ENCODE measurements at regions not wholly inside any gene's neighbourhood (a gene's known extent, or its start where the extent isn't known, plus 50 kb on each side); places are given as distances from the start of the nearest gene placed in this dataset.

DNA sequence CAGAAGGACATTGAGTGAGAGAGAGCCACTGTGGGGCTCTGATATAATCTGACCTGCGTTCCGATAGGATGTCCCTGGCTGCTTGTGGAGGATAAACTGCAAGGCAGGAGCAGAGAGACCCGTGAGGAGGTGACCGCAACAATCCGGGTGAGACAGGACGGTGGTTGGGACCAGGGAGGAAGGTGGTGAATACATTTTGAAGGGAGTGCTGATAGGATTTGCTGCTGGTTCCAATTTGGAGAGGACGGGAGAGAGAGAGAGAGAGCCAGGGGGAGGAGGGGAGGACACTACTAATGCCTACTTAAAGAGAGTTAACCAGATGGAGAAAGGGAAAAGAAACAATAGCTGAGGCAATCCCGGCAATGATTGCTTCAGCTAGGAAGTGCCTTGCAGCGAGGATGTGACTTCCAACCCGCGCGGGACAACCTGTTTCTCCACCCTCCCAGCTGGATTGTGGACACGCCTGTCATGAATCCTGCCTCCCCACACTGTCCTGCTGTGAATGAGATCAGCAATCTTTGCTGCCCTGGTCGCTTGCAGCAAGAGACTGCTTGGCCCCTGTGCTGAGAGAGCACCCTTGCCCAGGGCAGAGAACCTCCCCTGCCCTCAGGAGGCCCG, 199.0 kb upstream of the KCNG1 start:
- no peak overlapping the region for H3K4me3 ChIP-seq (ENCODE audit: low read depth, low read length)
- in situ Hi-C loops (cut with HindIII; ENCODE audit: low sequenced_read_pairs): no loop called here
- DNase-seq (ENCODE audit: low read depth): no peak
- TF ChIP-seq, protein P1, sequence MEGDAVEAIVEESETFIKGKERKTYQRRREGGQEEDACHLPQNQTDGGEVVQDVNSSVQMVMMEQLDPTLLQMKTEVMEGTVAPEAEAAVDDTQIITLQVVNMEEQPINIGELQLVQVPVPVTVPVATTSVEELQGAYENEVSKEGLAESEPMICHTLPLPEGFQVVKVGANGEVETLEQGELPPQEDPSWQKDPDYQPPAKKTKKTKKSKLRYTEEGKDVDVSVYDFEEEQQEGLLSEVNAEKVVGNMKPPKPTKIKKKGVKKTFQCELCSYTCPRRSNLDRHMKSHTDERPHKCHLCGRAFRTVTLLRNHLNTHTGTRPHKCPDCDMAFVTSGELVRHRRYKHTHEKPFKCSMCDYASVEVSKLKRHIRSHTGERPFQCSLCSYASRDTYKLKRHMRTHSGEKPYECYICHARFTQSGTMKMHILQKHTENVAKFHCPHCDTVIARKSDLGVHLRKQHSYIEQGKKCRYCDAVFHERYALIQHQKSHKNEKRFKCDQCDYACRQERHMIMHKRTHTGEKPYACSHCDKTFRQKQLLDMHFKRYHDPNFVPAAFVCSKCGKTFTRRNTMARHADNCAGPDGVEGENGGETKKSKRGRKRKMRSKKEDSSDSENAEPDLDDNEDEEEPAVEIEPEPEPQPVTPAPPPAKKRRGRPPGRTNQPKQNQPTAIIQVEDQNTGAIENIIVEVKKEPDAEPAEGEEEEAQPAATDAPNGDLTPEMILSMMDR (IDR thresholded peaks at IDR 0.05; ENCODE audit: low read depth, low read length, missing control alignments): no peak

DNA sequence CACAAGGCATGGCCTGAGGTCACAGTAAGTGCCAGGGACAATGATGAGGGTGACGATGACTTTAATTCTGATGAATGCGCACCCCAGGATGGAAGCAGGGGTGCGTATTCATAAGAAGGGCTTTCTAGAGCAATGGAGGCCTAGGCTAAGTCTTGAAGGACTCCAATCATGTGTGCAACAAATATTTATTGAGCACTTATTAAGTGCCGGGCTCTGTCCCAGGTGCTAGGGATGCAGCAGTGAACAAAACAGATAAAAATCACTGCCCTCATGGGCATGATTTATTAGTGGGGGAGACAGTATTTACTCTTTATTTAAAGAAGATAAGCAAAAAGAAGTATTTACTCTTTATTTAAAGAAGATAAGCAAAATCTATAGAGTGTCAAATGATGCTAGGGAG, 198.2 kb upstream of the KCNG1 start:
- in situ Hi-C loops (cut with HindIII; ENCODE audit: low sequenced_read_pairs): no loop called here
- DNase-seq (ENCODE audit: low read depth): no peak
- H3K4me3 ChIP-seq (ENCODE audit: low read depth, low read length): no peak overlapping the region
- TF ChIP-seq, protein P1 (IDR thresholded peaks at IDR 0.05; ENCODE audit: low read depth, low read length, missing control alignments): no peak

DNA sequence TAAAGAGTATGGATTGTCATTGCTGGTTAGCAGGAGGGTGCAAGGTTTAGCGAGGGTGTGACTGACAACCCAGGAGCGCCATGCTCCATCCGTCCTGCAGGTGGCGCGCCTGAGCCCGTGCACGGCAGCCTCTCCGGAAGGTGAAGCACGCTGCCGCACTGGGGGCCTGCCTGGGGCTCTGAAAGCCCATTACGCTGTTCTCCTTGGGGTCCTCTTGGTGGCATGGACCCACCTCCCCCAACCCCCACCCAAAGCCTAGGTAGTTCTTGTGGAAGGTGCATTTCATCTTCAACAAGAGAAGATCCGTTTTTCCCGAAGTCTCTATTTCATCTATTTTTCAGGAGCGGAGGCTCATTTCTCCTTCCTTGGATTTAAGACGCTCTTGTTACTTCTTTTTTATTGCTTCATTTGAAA, 197.4 kb upstream of the KCNG1 start:
- TF ChIP-seq, protein P1 (IDR thresholded peaks at IDR 0.05; ENCODE audit: low read depth, low read length, missing control alignments): peak; percentile 81
- no peak overlapping the region for H3K4me3 ChIP-seq (ENCODE audit: low read depth, low read length)
- no peak for DNase-seq (ENCODE audit: low read depth)
- in situ Hi-C loops (cut with HindIII; ENCODE audit: low sequenced_read_pairs): no loop called here

DNA sequence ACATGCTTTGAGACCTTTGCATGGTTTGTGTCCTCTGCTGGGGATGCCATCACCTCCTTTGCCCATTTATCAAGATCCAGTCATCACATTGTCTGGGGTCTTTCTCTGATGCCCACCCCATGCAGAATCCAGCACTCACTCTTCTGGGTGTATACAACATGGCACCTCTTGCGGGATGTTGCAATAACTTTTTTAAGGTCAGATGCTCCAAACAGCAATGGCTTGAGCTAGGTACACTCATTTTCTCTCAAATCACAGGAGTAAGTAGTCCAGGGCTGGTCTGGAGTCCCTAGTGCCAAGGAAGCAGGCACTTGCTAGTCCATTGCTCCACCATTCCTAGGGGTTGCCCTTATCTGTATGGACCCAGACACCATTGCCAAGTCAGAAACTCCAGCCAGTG, 196.6 kb upstream of the KCNG1 start:
- H3K4me3 ChIP-seq (ENCODE audit: low read depth, low read length): no peak overlapping the region
- no peak for DNase-seq (ENCODE audit: low read depth)
- in situ Hi-C loops (cut with HindIII; ENCODE audit: low sequenced_read_pairs): no loop called here
- TF ChIP-seq, protein P1 (IDR thresholded peaks at IDR 0.05; ENCODE audit: low read depth, low read length, missing control alignments): no peak

DNA sequence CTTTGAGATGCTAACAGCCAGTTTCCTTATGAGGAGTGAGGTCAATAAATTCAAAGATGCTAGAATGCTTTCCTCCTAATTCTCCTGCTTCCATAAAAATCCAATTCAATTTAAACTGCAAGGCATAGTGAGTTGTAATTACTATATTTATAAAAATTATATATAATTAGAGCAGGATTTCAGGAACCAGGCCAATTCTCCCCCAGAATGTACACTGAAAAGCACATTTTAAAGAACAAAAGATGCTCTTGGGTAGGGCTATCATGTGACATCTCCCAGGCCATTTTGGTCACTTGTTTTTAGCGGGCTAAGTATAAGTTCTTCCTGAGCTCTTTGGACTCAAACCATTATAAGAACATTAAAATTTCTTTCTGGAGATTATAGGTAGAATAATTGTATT, 195.7 kb upstream of the KCNG1 start:
- DNase-seq (ENCODE audit: low read depth): no peak
- no peak overlapping the region for H3K4me3 ChIP-seq (ENCODE audit: low read depth, low read length)
- TF ChIP-seq, protein P1 (IDR thresholded peaks at IDR 0.05; ENCODE audit: low read depth, low read length, missing control alignments): no peak
- in situ Hi-C loops (cut with HindIII; ENCODE audit: low sequenced_read_pairs): no loop called here

DNA sequence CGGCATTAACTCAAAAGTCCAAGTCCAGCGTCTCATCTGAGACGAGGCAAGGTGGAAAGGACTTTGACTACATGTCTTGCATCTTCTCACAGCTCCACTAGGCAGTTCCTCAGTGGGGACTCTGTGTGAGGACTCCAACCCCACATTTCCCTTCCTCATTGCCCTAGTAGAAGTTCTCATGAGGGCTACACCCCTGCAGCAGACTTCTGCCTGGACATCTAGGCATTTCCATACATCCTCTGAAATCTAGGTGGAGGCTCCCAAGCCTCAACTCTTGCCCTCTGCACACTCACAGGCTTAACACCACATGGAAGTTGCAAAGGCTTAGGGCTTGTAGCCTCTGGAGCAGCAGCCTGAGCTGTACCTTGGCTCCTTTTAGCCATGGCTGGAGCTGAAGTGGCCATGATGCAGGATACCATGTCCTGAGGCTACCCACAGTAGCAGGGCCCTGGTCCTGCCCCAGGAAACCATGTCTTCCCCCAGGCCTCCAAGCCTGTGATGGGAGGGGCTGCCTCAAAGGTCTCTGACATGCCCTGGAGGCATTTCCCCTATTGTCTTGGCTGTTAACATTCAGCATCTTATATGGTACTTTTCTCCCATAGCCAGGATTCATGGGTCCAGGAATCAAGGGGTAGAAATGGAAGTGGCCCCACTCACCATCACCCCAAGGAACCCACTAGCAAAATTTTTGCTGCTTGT, 194.6 kb upstream of the KCNG1 start:
- DNase-seq (ENCODE audit: low read depth): no peak
- TF ChIP-seq, protein P1 (IDR thresholded peaks at IDR 0.05; ENCODE audit: low read depth, low read length, missing control alignments): no peak
- no peak overlapping the region for H3K4me3 ChIP-seq (ENCODE audit: low read depth, low read length)
- in situ Hi-C loops (cut with HindIII; ENCODE audit: low sequenced_read_pairs): no loop called here

Data from astrocyte of the cerebellum (primary cell).